ENCODE measurements at regions not wholly inside any gene's neighbourhood (a gene's known extent, or its start where the extent isn't known, plus 50 kb on each side); places are given as distances from the start of the nearest gene placed in this dataset.

DNA sequence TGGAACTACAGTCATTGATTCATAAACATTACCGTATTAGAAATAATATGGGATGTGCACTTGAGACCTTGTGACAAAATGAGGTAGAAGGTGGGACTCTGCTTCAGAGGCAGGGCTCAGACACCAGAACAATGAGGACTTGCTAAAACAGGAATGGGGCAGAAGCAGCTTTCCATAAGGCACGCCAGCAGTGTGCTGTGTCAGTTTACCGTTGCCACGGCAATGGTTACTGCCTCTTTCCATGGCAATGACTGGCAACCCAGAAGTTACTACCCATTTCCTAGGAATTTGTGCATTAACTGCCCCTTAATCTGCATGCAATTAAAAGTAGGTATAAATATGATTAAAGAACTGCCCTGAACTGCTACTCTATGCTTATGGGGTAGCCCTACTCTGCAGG is 169.0 kb downstream of the CHRM3 start:
- TF ChIP-seq, protein P1, sequence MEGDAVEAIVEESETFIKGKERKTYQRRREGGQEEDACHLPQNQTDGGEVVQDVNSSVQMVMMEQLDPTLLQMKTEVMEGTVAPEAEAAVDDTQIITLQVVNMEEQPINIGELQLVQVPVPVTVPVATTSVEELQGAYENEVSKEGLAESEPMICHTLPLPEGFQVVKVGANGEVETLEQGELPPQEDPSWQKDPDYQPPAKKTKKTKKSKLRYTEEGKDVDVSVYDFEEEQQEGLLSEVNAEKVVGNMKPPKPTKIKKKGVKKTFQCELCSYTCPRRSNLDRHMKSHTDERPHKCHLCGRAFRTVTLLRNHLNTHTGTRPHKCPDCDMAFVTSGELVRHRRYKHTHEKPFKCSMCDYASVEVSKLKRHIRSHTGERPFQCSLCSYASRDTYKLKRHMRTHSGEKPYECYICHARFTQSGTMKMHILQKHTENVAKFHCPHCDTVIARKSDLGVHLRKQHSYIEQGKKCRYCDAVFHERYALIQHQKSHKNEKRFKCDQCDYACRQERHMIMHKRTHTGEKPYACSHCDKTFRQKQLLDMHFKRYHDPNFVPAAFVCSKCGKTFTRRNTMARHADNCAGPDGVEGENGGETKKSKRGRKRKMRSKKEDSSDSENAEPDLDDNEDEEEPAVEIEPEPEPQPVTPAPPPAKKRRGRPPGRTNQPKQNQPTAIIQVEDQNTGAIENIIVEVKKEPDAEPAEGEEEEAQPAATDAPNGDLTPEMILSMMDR (IDR thresholded peaks at IDR 0.05; ENCODE audit: insufficient read depth, low read length, poor library complexity, severe bottlenecking) = no peak
- no peak for DNase-seq (ENCODE audit: extremely low read depth, insufficient read length)
- no peak overlapping the region for H3K4me3 ChIP-seq (replicated peaks; ENCODE audit: low read depth, low read length)
- no peaks in the 10 kb centered on the region for H3K27me3 ChIP-seq (replicated peaks; ENCODE audit: control insufficient read depth, insufficient read depth, low read length)
- H3K36me3 ChIP-seq (ENCODE audit: control insufficient read depth, insufficient read depth, low read length) = no peaks in the 10 kb centered on the region

DNA sequence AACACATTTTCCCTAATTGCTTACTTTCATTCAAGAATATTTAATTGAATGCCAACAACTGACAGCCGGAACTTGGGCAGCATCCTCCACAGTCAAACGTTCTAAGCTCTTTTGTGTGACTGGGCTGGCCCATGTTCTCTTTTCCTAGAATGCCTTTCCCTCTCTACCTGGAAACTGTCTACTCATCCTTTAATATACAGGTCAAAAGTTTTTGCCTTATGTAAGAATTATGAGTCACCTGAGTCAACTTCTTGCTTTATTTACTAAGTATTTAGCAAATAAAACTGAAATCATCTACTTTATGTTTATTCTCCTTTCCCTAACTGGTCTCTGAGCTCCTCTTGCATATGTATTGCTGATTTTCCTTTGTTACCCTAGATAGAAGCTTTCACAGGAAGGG is 172.2 kb downstream of the CHRM3 start:
- no peak for DNase-seq (ENCODE audit: extremely low read depth, insufficient read length)

GRCh38 chr1:239558991-239559390 is 172.6 kb downstream of the CHRM3 start:
- Histone ChIP-seq H3K27me3 (replicated peaks; ENCODE audit: control insufficient read depth, insufficient read depth, low read length) (no peaks in the 10 kb centered on the region), H3K36me3 (ENCODE audit: control insufficient read depth, insufficient read depth, low read length) (no peaks in the 10 kb centered on the region), H3K4me3 (replicated peaks; ENCODE audit: low read depth, low read length) (no peak overlapping the region)
- DNase-seq (ENCODE audit: extremely low read depth, insufficient read length) = no peak
- TF ChIP-seq, protein P1 (IDR thresholded peaks at IDR 0.05; ENCODE audit: insufficient read depth, low read length, poor library complexity, severe bottlenecking) = no peak

More for the DNA sequence above, 172.2 kb downstream of the CHRM3 start:
- Histone ChIP-seq H3K36me3 (ENCODE audit: control insufficient read depth, insufficient read depth, low read length) (no peaks in the 10 kb centered on the region), H3K4me3 (replicated peaks; ENCODE audit: low read depth, low read length) (no peak overlapping the region), H3K27me3 (replicated peaks; ENCODE audit: control insufficient read depth, insufficient read depth, low read length) (no peaks in the 10 kb centered on the region)
- TF ChIP-seq, protein P1 (IDR thresholded peaks at IDR 0.05; ENCODE audit: insufficient read depth, low read length, poor library complexity, severe bottlenecking) = no peak

DNA sequence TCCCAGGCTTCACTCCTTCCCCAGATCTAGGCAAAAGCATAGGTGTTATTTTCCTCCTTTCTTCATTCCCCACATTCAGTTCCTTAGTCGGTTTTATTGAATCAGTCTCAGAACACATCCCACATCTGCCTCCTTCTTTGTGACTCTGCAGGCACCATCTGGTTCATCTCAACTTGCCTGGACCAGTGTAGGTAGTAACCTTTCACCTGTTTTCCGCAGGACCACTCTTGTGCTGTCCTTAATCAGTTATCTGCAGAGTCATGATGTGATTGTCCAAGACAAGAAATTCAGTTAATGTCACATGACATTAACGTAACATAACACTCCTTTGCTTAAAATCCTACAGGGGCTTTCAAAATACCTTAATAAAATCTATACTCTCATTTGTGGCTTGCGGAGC is 174.6 kb downstream of the CHRM3 start:
- TF ChIP-seq, protein P1 (IDR thresholded peaks at IDR 0.05; ENCODE audit: insufficient read depth, low read length, poor library complexity, severe bottlenecking) = no peak
- Histone ChIP-seq H3K36me3 (ENCODE audit: control insufficient read depth, insufficient read depth, low read length) (no peaks in the 10 kb centered on the region), H3K4me3 (replicated peaks; ENCODE audit: low read depth, low read length) (no peak overlapping the region), H3K27me3 (replicated peaks; ENCODE audit: control insufficient read depth, insufficient read depth, low read length) (no peaks in the 10 kb centered on the region)
- DNase-seq (ENCODE audit: extremely low read depth, insufficient read length) = no peak

DNA sequence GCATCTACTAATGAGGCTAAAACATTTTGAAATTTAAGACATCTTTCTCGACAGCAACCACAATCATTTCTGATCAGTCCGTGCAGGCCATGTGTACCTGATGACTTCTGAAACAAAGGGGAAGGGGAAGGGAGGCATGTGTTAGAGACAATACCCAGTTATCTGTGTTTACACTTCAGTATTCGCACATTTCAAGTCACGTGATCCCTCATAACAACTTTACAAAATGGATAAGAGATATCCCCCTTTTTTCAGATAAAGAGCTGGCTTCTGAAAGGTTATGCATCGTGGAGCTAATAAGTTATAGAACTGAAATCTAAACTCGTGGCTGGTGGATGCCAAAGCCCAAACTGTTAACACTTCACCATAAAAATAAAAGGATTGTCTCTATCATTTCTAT is 175.7 kb downstream of the CHRM3 start:
- Histone ChIP-seq H3K4me3 (replicated peaks; ENCODE audit: low read depth, low read length) (no peak overlapping the region), H3K36me3 (ENCODE audit: control insufficient read depth, insufficient read depth, low read length) (no peaks in the 10 kb centered on the region), H3K27me3 (replicated peaks; ENCODE audit: control insufficient read depth, insufficient read depth, low read length) (no peaks in the 10 kb centered on the region)
- TF ChIP-seq, protein P1 (IDR thresholded peaks at IDR 0.05; ENCODE audit: insufficient read depth, low read length, poor library complexity, severe bottlenecking) = no peak
- no peak for DNase-seq (ENCODE audit: extremely low read depth, insufficient read length)

GRCh38 chr1:239563681-239564080 is 177.3 kb downstream of the CHRM3 start:
- Histone ChIP-seq H3K36me3 (ENCODE audit: control insufficient read depth, insufficient read depth, low read length) (no peaks in the 10 kb centered on the region), H3K27me3 (replicated peaks; ENCODE audit: control insufficient read depth, insufficient read depth, low read length) (no peaks in the 10 kb centered on the region), H3K4me3 (replicated peaks; ENCODE audit: low read depth, low read length) (no peak overlapping the region)
- TF ChIP-seq, protein P1 (IDR thresholded peaks at IDR 0.05; ENCODE audit: insufficient read depth, low read length, poor library complexity, severe bottlenecking) = no peak
- DNase-seq (ENCODE audit: extremely low read depth, insufficient read length) = no peak
